Suprapubic skin (tissue), 4 donors: ENCODE measurements at regions not wholly inside any gene's neighbourhood (a gene's known extent, or its start where the extent isn't known, plus 50 kb on each side); places are given as distances from the start of the nearest gene placed in this dataset.

Experiments used
- DNase-seq, 2 donors: peaks; one replicate each; pipeline ENCODE4 v3.0.0-alpha.2; 2019; ENCODE audit warnings: low spot score in 2 of 2
- H3K27ac ChIP-seq: fragments of 200-600 bp; sonication (generic); one replicate; pipeline ENCODE4 v1.5.1; 2019
- H3K27me3 ChIP-seq: fragments of 200-600 bp; sonication (generic); one replicate; pipeline ENCODE4 v1.5.1; 2019
- H3K36me3 ChIP-seq: fragments of 200-600 bp; sonication (generic); one replicate; pipeline ENCODE4 v1.5.1; 2019
- H3K4me1 ChIP-seq: fragments of 200-600 bp; sonication (generic); one replicate; pipeline ENCODE4 v1.5.1; 2019
- H3K4me3 ChIP-seq: fragments of 200-600 bp; sonication (generic); one replicate; pipeline ENCODE4 v1.5.1; 2019; ENCODE audit warnings: mild to moderate bottlenecking
- H3K9me3 ChIP-seq: fragments of 200-600 bp; sonication (generic); one replicate; pipeline ENCODE4 v1.5.1; 2019
- EP300 ChIP-seq: sonication (generic); formaldehyde crosslinking; IDR thresholded peaks from one replicate; pipeline ENCODE4 v1.6.1; 2017; ENCODE audit warnings: antibody characterized with exemption
- POLR2A ChIP-seq, 2 donors: fragments of 450-650 bp; IDR thresholded peaks; one replicate each; pipeline ENCODE4 v1.6.1; 2017; ENCODE audit warnings: antibody characterized with exemption in 2 of 2, mild to moderate bottlenecking in 2 of 2, moderate library complexity in 2 of 2
- POLR2AphosphoS5 ChIP-seq, 3 donors: sonication (generic); formaldehyde crosslinking; IDR thresholded peaks; one replicate each; pipeline ENCODE4 v1.6.1; 2017; ENCODE audit warnings: antibody characterized with exemption in 3 of 3
- WGBS: methylation state at CpG from one replicate; pipeline ENCODE4 v1.1.5; 2018; 5-methylcytosine and 5-hydroxymethylcytosine counted together
- TF ChIP-seq, protein P1 (sequence below), 2 donors: fragments of 200-600 bp in 1 of 2; fragments of 450-650 bp in 1 of 2; sonication (generic) in 1 of 2; IDR thresholded peaks; one replicate each; pipeline ENCODE4 v1.5.1; 2016 to 2019; ENCODE audit warnings: antibody characterized with exemption in 2 of 2, mild to moderate bottlenecking in 1 of 2, moderate library complexity in 1 of 2

DNA sequence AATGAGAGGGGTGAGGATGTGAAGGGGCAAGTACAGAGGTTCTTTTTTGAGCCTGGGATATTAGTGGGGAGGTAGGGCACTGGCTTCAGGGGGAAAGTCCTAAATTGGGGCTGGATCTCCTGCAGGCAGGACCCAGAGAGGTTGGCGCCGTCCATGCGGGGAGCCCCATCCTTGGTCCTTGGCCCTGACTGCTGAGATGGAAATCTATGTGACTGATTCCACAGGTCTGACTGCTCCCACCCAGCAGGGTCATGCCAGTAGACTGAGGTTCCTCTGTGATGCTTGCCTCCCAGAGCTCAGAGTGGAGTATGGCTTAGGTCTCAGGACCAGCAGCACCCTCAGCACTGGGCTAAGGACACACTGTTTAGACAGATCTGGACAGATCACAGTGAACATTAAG is 988.6 kb upstream of the TMEM132C start:
- no peak for DNase-seq
- TF ChIP-seq, protein P1, sequence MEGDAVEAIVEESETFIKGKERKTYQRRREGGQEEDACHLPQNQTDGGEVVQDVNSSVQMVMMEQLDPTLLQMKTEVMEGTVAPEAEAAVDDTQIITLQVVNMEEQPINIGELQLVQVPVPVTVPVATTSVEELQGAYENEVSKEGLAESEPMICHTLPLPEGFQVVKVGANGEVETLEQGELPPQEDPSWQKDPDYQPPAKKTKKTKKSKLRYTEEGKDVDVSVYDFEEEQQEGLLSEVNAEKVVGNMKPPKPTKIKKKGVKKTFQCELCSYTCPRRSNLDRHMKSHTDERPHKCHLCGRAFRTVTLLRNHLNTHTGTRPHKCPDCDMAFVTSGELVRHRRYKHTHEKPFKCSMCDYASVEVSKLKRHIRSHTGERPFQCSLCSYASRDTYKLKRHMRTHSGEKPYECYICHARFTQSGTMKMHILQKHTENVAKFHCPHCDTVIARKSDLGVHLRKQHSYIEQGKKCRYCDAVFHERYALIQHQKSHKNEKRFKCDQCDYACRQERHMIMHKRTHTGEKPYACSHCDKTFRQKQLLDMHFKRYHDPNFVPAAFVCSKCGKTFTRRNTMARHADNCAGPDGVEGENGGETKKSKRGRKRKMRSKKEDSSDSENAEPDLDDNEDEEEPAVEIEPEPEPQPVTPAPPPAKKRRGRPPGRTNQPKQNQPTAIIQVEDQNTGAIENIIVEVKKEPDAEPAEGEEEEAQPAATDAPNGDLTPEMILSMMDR (IDR thresholded peaks at IDR 0.05): no peak
- 83% methylated on average over 3 of the region's 3 CpGs for WGBS

DNA sequence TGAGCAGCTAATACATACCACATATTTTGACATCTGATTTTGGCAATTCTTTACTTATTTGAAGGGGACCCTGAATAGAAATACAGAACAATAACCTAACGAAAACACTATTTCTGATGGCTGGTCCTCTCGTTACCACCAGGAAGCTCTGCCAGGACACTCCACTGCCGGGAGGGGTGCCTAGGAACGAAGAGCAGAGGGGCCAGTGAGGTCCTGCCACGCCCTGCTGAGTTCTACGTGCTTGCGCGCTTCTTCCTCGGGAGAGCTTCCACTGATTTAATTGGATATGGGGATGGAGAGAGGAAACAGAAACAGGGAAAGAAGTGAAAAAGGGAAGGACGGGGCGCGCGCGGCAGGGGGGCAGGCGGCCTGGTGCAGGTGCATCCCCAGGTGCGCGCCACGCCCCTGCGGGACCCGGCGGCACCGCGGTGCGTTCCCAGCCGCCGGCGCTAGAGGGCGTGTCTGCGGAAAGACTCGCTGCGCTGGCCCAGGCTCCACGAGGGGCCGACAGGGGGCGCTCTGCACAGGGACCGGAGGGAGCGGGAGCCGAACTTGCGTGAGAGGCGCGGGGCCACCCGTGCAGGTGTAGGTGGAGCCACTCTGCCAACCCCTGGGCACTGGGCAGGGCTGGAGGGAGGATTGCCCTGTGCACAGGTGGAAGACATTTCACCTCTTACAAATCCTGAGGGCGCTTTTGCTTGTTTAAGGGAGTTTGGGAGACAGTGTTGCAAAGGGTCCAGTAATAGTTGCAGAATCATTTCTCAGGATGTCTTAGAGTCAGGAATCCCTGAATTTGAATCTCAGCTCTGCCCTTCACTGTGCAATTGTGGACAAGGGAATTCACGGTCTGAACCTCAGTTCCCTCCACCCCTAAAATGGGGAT is 986.3 kb upstream of the TMEM132C start:
- DNase-seq: no peak
- H3K27me3 ChIP-seq: peaks cover 15% of the 10 kb centered on the region
- no peak overlapping the region for H3K27ac ChIP-seq
- no peaks in the 10 kb centered on the region for H3K9me3 ChIP-seq
- no peaks in the 10 kb centered on the region for H3K4me1 ChIP-seq
- H3K36me3 ChIP-seq: no peaks in the 10 kb centered on the region
- TF ChIP-seq POLR2A (IDR thresholded peaks at IDR 0.05) (no peak), EP300 (no peak), POLR2AphosphoS5 (IDR thresholded peaks at IDR 0.05) (no peak)
- TF ChIP-seq, protein P1 (IDR thresholded peaks at IDR 0.05): peak; percentile 5 to 88
- WGBS: 18% methylated on average over 39 of the region's 43 CpGs
- no peak overlapping the region for H3K4me3 ChIP-seq

More for the DNA sequence above, 988.6 kb upstream of the TMEM132C start:
- H3K27ac ChIP-seq: no peak overlapping the region
- no peaks in the 10 kb centered on the region for H3K9me3 ChIP-seq
- H3K4me3 ChIP-seq: no peak overlapping the region
- peaks cover 15% of the 10 kb centered on the region for H3K27me3 ChIP-seq
- H3K36me3 ChIP-seq: no peaks in the 10 kb centered on the region
- H3K4me1 ChIP-seq: no peaks in the 10 kb centered on the region

DNA sequence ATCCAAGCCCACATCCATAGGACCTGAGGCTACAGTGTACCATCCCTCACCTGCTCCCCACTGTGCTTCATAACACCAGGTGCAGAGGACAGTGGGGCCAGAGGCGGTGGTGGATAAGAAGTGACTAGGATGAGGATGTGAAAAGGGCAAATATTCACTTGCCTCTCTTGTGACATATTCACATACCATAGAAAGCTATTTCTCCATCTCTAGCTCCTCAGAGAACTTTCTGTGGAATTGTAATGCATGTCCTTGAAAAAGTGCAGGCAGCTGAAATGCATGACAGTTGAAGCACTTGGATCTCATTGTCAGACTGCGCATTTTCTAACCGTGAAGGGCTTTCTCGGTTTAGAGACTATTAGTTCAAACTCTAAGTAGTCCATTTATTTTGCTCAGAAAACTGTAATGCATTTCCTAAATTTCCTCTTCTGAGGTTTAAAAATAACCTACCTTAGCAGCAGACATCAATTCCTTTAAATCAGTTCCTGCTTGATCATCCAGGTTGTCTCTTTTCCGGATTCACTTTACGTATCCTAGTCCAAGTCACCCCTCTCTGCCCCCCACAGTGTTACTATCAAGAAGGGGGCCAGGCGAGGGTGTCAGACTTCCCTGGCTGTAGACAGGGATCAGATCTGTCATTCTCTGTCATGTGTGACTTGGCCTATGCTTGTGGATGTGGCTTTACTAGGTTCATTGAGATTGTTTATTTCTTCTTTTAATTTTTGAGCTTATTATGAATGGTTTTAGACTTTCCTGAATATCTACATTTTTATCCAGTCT is 984.0 kb upstream of the TMEM132C start:
- 79% methylated on average over 7 of the region's 7 CpGs for WGBS
- Histone ChIP-seq H3K27me3 (peaks cover 13% of the 10 kb centered on the region), H3K4me1 (no peaks in the 10 kb centered on the region), H3K36me3 (no peaks in the 10 kb centered on the region), H3K27ac (no peak overlapping the region), H3K4me3 (no peak overlapping the region), H3K9me3 (no peaks in the 10 kb centered on the region)
- peak in 1 of 2 donors; percentile 43 for DNase-seq
- TF ChIP-seq EP300 (no peak), POLR2A (IDR thresholded peaks at IDR 0.05) (no peak), POLR2AphosphoS5 (IDR thresholded peaks at IDR 0.05) (no peak)
- TF ChIP-seq, protein P1 (IDR thresholded peaks at IDR 0.05): no peak

DNA sequence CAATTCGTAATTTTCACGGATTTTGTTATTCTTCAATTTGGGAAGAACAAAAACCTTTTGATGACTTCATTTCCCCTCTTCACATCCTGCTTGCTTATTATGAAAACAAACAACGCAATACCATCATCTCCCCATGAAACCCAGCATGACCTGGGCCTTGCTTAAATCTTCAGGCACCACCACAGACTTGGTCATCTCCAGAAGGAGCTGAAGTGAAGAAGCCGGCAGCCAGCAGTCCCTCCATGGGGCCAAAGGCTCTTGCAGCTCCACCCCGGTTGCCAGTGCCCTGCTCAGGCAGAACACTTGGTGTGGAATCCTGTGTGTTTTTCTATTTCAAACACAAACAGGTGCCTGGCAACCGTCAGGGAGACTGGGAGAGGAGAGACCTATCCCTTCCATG is 982.9 kb upstream of the TMEM132C start:
- no peak overlapping the region for H3K4me3 ChIP-seq
- WGBS: 78% methylated on average over 6 of the region's 6 CpGs
- no peak for DNase-seq

More for the DNA sequence above, 982.9 kb upstream of the TMEM132C start:
- H3K36me3 ChIP-seq: no peaks in the 10 kb centered on the region
- no peak overlapping the region for H3K27ac ChIP-seq
- no peaks in the 10 kb centered on the region for H3K9me3 ChIP-seq
- H3K27me3 ChIP-seq: peaks cover 6% of the 10 kb centered on the region
- no peaks in the 10 kb centered on the region for H3K4me1 ChIP-seq
- no peak for TF ChIP-seq POLR2AphosphoS5 (IDR thresholded peaks at IDR 0.05)
- no peak for TF ChIP-seq EP300
- TF ChIP-seq, protein P1 (IDR thresholded peaks at IDR 0.05): no peak
- no peak for TF ChIP-seq POLR2A (IDR thresholded peaks at IDR 0.05)
